ENCODE measurements at regions not wholly inside any gene's neighbourhood (a gene's known extent, or its start where the extent isn't known, plus 50 kb on each side); places are given as distances from the start of the nearest gene placed in this dataset.

- TF ChIP-seq CTCF (IDR thresholded peaks at IDR 0.05; ENCODE audit: poor library complexity, severe bottlenecking) = no peak
- no peak for TF ChIP-seq EZH2 (IDR thresholded peaks at IDR 0.05; ENCODE audit: borderline replicate concordance, insufficient read depth, low read length, poor library complexity, severe bottlenecking)
- TF ChIP-seq REST (IDR thresholded peaks at IDR 0.05; ENCODE audit: borderline replicate concordance) = no peak
Measured at GRCh38 chr2:200050921-200051610, 95.7 kb downstream of the MAIP1 start.

Measured in neural cell (in vitro differentiated cells).